ENCODE measurements at regions not wholly inside any gene's neighbourhood (a gene's known extent, or its start where the extent isn't known, plus 50 kb on each side); places are given as distances from the start of the nearest gene placed in this dataset.

DNA sequence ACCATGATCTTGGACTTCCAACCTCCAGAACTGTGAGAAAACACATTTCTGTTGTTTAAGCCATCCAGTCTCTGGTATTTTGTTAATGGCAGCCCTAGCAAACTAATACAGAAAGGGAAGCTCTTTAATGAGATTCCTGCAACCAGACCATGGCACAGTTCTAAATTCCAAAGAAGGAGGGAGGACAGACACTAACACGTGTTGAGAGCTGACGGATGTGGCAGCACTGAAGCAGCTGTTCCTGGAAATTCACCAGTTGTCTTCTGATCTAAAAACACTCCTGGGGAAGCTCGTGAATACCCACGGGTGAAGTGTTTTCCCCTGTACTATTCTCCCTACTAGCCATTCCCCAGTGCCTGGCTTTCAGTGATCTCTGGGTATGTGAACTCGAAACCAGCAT, 56.7 kb downstream of the RPL22L1 start:
- TF ChIP-seq, protein P1, sequence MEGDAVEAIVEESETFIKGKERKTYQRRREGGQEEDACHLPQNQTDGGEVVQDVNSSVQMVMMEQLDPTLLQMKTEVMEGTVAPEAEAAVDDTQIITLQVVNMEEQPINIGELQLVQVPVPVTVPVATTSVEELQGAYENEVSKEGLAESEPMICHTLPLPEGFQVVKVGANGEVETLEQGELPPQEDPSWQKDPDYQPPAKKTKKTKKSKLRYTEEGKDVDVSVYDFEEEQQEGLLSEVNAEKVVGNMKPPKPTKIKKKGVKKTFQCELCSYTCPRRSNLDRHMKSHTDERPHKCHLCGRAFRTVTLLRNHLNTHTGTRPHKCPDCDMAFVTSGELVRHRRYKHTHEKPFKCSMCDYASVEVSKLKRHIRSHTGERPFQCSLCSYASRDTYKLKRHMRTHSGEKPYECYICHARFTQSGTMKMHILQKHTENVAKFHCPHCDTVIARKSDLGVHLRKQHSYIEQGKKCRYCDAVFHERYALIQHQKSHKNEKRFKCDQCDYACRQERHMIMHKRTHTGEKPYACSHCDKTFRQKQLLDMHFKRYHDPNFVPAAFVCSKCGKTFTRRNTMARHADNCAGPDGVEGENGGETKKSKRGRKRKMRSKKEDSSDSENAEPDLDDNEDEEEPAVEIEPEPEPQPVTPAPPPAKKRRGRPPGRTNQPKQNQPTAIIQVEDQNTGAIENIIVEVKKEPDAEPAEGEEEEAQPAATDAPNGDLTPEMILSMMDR (conservative IDR thresholded peaks at IDR 0.05 in 1 of 2, IDR thresholded peaks at IDR 0.05 in 1 of 2; ENCODE audit: low read depth in 1 of 2, low read length in 2 of 2) = no peak
- no peak for TF ChIP-seq EZH2 (IDR thresholded peaks at IDR 0.05; ENCODE audit: low read length, missing control alignments)
